Breast epithelium (tissue), 4 donors: ENCODE measurements at regions not wholly inside any gene's neighbourhood (a gene's known extent, or its start where the extent isn't known, plus 50 kb on each side); places are given as distances from the start of the nearest gene placed in this dataset.
"Not testable (repeated sequence)": the region's sequence is repeated elsewhere in the genome, so short reads cannot be mapped to it uniquely, and the experiment has no call there.

Experiments
- DNase-seq, 2 donors: peaks; one replicate each; pipeline ENCODE4 v3.0.0-alpha.2; 2019; ENCODE audit warnings: low spot score in 2 of 2
- H3K27ac ChIP-seq, 2 donors: fragments of 200-600 bp; sonication (generic) in 1 of 2; one replicate each; pipeline ENCODE4 v1.5.1; 2016 to 2019; ENCODE audit warnings: mild to moderate bottlenecking in 1 of 2
- H3K27me3 ChIP-seq, 2 donors: fragments of 200-600 bp; sonication (generic) in 1 of 2; one replicate each; pipeline versions ENCODE4 v1.5.1 to v1.6.0; 2017 to 2019; ENCODE audit warnings: control low read depth in 1 of 2, mild to moderate bottlenecking in 1 of 2
- H3K36me3 ChIP-seq: fragments of 200-600 bp; one replicate; pipeline ENCODE4 v1.5.1; 2019
- H3K4me1 ChIP-seq, 2 donors: fragments of 200-600 bp; sonication (generic); one replicate each; pipeline ENCODE4 v1.5.1; 2016 to 2019; ENCODE audit warnings: control low read depth in 1 of 2
- H3K4me3 ChIP-seq, 3 donors: fragments of 200-600 bp; sonication (generic); 1 replicate in 2 of 3; 2 replicates in 1 of 3; pipeline ENCODE4 v1.5.1; 2016 to 2019; ENCODE audit warnings: mild to moderate bottlenecking in 3 of 3, moderate library complexity in 2 of 3
- H3K9me3 ChIP-seq, 2 donors: fragments of 200-600 bp; sonication (generic) in 1 of 2; one replicate each; pipeline ENCODE4 v1.5.1; 2016 to 2019; ENCODE audit warnings: control low read depth in 1 of 2
- CTCF ChIP-seq, 3 donors: fragments of 450-650 bp; IDR thresholded peaks; one replicate each; pipeline ENCODE4 v1.5.1; 2016 to 2017; ENCODE audit warnings: antibody characterized with exemption in 3 of 3, mild to moderate bottlenecking in 3 of 3, moderate library complexity in 3 of 3
- POLR2A ChIP-seq: fragments of 450-650 bp; IDR thresholded peaks from one replicate; pipeline ENCODE4 v1.6.1; 2016; ENCODE audit warnings: antibody characterized with exemption, mild to moderate bottlenecking, moderate library complexity
- POLR2AphosphoS5 ChIP-seq, 3 donors: sonication (generic); formaldehyde crosslinking; IDR thresholded peaks; one replicate each; pipeline ENCODE4 v1.6.1; 2017; ENCODE audit warnings: antibody characterized with exemption in 3 of 3
- intact Hi-C: fragments of 100-400 bp; cut with DNase I; formaldehyde crosslinking; loops from one replicate; pipeline ENCODE4 v1.15.1; 2023; ENCODE audit warnings: low total_unique reads

GRCh38 chr20:26308961-26309360 is 612.3 kb upstream of the ZNF337 start:
- Histone ChIP-seq H3K36me3 (no peaks in the 10 kb centered on the region), H3K27me3 (no peaks in the 10 kb centered on the region), H3K4me3 (no peak overlapping the region), H3K9me3 (no peaks in the 10 kb centered on the region), H3K27ac (no peak overlapping the region), H3K4me1 (no peaks in the 10 kb centered on the region)
- TF ChIP-seq POLR2A (no peak), POLR2AphosphoS5 (IDR thresholded peaks at IDR 0.05) (no peak), CTCF (IDR thresholded peaks at IDR 0.05) (no peak)
- intact Hi-C loops, result no loop called here
- DNase-seq, result no peak

- TF ChIP-seq CTCF (IDR thresholded peaks at IDR 0.05), result no peak
- TF ChIP-seq POLR2A, result no peak
- TF ChIP-seq POLR2AphosphoS5 (IDR thresholded peaks at IDR 0.05), result no peak
- no peaks in the 10 kb centered on the region for H3K4me1 ChIP-seq
- DNase-seq, result no peak
- no peak overlapping the region for H3K27ac ChIP-seq
- no peak overlapping the region for H3K4me3 ChIP-seq
- no peaks in the 10 kb centered on the region for H3K27me3 ChIP-seq
- intact Hi-C loops, result no loop called here
- no peaks in the 10 kb centered on the region for H3K36me3 ChIP-seq
- H3K9me3 ChIP-seq, result no peaks in the 10 kb centered on the region
These were observed 598.4 kb upstream of the ZNF337 start for GRCh38 chr20:26295006-26295405.

GRCh38 chr20:26288379-26289061 is 591.9 kb upstream of the ZNF337 start:
- DNase-seq, H3K27ac ChIP-seq, H3K4me3 ChIP-seq, H3K4me1 ChIP-seq, H3K9me3 ChIP-seq, H3K36me3 ChIP-seq, H3K27me3 ChIP-seq, intact Hi-C loops: not testable (repeated sequence)

- Histone ChIP-seq H3K36me3 (no peaks in the 10 kb centered on the region), H3K27ac (no peak overlapping the region), H3K4me3 (no peak overlapping the region), H3K4me1 (no peaks in the 10 kb centered on the region), H3K27me3 (no peaks in the 10 kb centered on the region), H3K9me3 (no peaks in the 10 kb centered on the region)
- TF ChIP-seq CTCF (IDR thresholded peaks at IDR 0.05), result no peak
- TF ChIP-seq POLR2AphosphoS5 (IDR thresholded peaks at IDR 0.05), result no peak
- DNase-seq, result no peak
- intact Hi-C loops, result no loop called here
These were observed 582.6 kb upstream of the ZNF337 start for GRCh38 chr20:26279238-26279637.

GRCh38 chr20:26277339-26277738 is 580.7 kb upstream of the ZNF337 start:
- Histone ChIP-seq H3K27ac (no peak overlapping the region), H3K4me1 (no peaks in the 10 kb centered on the region), H3K4me3 (no peak overlapping the region), H3K36me3 (no peaks in the 10 kb centered on the region), H3K27me3 (no peaks in the 10 kb centered on the region), H3K9me3 (no peaks in the 10 kb centered on the region)
- TF ChIP-seq POLR2AphosphoS5 (IDR thresholded peaks at IDR 0.05) (no peak), CTCF (IDR thresholded peaks at IDR 0.05) (no peak), POLR2A (no peak)
- no peak for DNase-seq
- intact Hi-C loops, result no loop called here
